ENCODE measurements at regions not wholly inside any gene's neighbourhood (a gene's known extent, or its start where the extent isn't known, plus 50 kb on each side); places are given as distances from the start of the nearest gene placed in this dataset.
A peak's percentile ranks its signal among the peaks of the same experiment; 100 is the strongest.

DNA sequence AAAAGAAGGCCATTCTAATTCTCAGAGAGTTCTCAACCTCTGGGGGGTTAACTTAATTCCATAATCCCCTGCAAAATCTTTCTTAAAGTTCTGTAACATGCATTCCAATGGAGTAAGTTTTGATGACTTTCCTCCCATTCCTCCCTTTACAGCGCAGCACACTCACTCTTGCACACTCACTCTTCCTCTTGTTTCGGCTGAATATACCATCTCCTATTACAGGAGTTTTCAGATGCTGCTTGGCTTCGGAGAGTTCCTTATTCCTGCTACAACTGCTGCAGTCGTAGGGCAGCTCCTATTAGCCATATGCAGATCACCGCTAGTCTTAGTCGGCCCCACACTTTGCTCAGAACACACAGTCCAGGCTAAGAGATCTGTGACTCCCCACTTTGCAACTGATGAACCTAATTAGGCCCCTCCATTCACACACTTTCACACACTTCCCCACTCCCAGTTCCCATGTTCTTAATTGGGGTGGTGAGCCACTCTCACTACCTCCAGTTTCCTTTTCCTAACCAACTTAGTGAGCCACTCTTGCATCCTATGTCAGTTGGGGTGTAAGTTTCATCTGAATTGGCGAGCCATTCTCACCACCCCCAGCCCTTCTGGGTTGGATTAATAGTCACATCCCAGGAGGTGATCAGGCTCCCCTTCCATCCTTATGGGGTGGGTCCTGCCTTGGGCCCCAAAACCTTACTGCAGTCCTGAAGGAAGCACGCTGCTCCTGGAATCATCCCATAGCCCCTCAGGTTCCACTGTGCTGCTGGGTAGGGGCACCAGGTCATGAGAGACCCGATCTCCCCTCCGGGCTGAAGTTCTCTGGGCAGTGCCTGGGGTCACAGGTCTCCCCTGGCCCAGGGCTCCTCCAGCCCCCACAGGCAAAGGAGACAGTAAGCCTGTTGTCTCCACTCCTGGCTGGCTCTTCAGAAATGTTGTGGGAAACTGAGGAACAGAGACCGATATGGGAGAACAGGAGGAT, 53.9 kb downstream of the OR10H4 start:
- no peak for FAIRE-seq
- BruUV-seq (replicated peaks): no TSS peak
- CTCF ChIA-PET: interaction anchor here (1.2 kb wide), 1 partner anchor 20 kb away, joined by 5 read pairs; no protein-coding TSS in a partner anchor

DNA sequence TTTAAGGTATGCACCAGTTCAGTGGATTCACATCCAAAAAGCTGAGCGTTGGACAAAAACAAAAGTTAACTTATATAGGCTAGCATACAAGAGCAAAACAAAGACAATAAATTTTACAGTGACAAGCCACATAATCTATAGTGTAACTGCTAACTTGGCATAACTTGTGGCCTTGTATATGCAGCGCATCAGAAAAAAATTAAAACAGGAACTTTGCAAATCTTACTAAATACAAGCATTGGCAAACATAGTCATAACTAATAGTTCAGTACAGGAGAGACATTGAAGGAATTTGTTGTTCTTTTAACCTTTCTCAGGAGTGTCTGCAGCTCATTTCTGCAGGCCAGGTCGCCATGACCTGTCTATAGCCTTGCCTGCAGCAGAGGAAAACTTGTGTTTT, 54.6 kb downstream of the OR10H4 start:
- Histone ChIP-seq H3K9me3 (replicated peaks; ENCODE audit: control insufficient read depth, insufficient read depth, low read length) (no peaks in the 10 kb centered on the region), H3K4me3 (replicated peaks in 1 of 3; ENCODE audit: insufficient read depth in 1 of 3, low read depth in 1 of 3, low read length in 3 of 3) (no peak overlapping the region), H3K79me2 (ENCODE audit: control insufficient read depth, insufficient read depth, low read length) (no peaks in the 10 kb centered on the region), H3K4me1 (ENCODE audit: control insufficient read depth, extremely low read depth, insufficient read depth, low read length) (no peaks in the 10 kb centered on the region), H3K4me2 (ENCODE audit: insufficient read depth, low read length) (no peak overlapping the region), H4K20me1 (replicated peaks; ENCODE audit: control insufficient read depth, extremely low read depth, insufficient read depth, low read length) (no peaks in the 10 kb centered on the region), H3K27ac (ENCODE audit: insufficient read depth, low read depth, low read length) (no peak overlapping the region), H3K9ac (replicated peaks; ENCODE audit: extremely low read depth, insufficient read depth, low read length) (no peak overlapping the region), H3K36me3 (ENCODE audit: control insufficient read depth in 2 of 2, extremely low read depth in 1 of 2, insufficient read depth in 2 of 2, low read length in 2 of 2) (no peaks in the 10 kb centered on the region), H2AFZ (ENCODE audit: low read depth, low read length) (no peak overlapping the region), H3K27me3 (ENCODE audit: control insufficient read depth in 2 of 2, insufficient read depth in 2 of 2, low read length in 2 of 2) (peaks cover 0 to 2% of the 10 kb centered on the region in 2 experiments), H3K9me1 (replicated peaks; ENCODE audit: control insufficient read depth, extremely low read depth, insufficient read depth, low read length) (no peaks in the 10 kb centered on the region)
- no TSS peak for BruUV-seq (replicated peaks)
- POLR2A ChIA-PET: no interaction called here
- CTCF ChIA-PET: no interaction called here
- DNase-seq (ENCODE audit: low read depth, low spot score) (no peak), FAIRE-seq (no peak)
- no peak for TF ChIP-seq JUN (IDR thresholded peaks at IDR 0.05; ENCODE audit: borderline replicate concordance, insufficient read depth, insufficient read length, low read depth)
- dilution Hi-C loops (cut with MboI; ENCODE audit: extremely low pct_ligation_motif_present, low sequenced_read_pairs) (no loop called here), intact Hi-C loops (cut with micrococcal nuclease) (no loop called here)

More for the DNA sequence above, 53.9 kb downstream of the OR10H4 start:
- Histone ChIP-seq H3K4me1 (ENCODE audit: control insufficient read depth, extremely low read depth, insufficient read depth, low read length) (no peaks in the 10 kb centered on the region), H3K4me2 (ENCODE audit: insufficient read depth, low read length) (peak overlapping the region; percentile 47), H3K9me1 (replicated peaks; ENCODE audit: control insufficient read depth, extremely low read depth, insufficient read depth, low read length) (no peaks in the 10 kb centered on the region), H3K36me3 (ENCODE audit: control insufficient read depth in 2 of 2, extremely low read depth in 1 of 2, insufficient read depth in 2 of 2, low read length in 2 of 2) (no peaks in the 10 kb centered on the region), H3K27me3 (ENCODE audit: control insufficient read depth in 2 of 2, insufficient read depth in 2 of 2, low read length in 2 of 2) (peaks cover 0 to 2% of the 10 kb centered on the region in 2 experiments), H4K20me1 (replicated peaks; ENCODE audit: control insufficient read depth, extremely low read depth, insufficient read depth, low read length) (no peaks in the 10 kb centered on the region), H3K9ac (replicated peaks; ENCODE audit: extremely low read depth, insufficient read depth, low read length) (no peak overlapping the region), H3K27ac (ENCODE audit: insufficient read depth, low read depth, low read length) (no peak overlapping the region), H3K9me3 (replicated peaks; ENCODE audit: control insufficient read depth, insufficient read depth, low read length) (no peaks in the 10 kb centered on the region), H2AFZ (ENCODE audit: low read depth, low read length) (peak overlapping the region; percentile 54), H3K79me2 (ENCODE audit: control insufficient read depth, insufficient read depth, low read length) (no peaks in the 10 kb centered on the region), H3K4me3 (replicated peaks in 1 of 3; ENCODE audit: insufficient read depth in 1 of 3, low read depth in 1 of 3, low read length in 3 of 3) (peak overlapping the region in 2 of 3 experiments; percentile 12 to 50)
- TF ChIP-seq MYC (IDR thresholded peaks at IDR 0.05; ENCODE audit: low read depth, low read length) (no peak), GATA2 (IDR thresholded peaks at IDR 0.05; ENCODE audit: insufficient read depth, insufficient read length, low read depth, low read length) (no peak), FOS (IDR thresholded peaks at IDR 0.05; ENCODE audit: borderline replicate concordance, insufficient read depth, low read length) (no peak), EZH2 (IDR thresholded peaks at IDR 0.05; ENCODE audit: borderline replicate concordance, low read depth, low read length, severe bottlenecking) (no peak)
- TF ChIP-seq, protein P1, sequence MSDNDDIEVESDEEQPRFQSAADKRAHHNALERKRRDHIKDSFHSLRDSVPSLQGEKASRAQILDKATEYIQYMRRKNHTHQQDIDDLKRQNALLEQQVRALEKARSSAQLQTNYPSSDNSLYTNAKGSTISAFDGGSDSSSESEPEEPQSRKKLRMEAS (IDR thresholded peaks at IDR 0.05; ENCODE audit: insufficient read depth, insufficient read length): no peak
- no peak for DNase-seq (ENCODE audit: low read depth, low spot score)
- POLR2A ChIA-PET: no interaction called here
- intact Hi-C loops (cut with micrococcal nuclease) (no loop called here), dilution Hi-C loops (cut with MboI; ENCODE audit: extremely low pct_ligation_motif_present, low sequenced_read_pairs) (no loop called here)
